Activated CD8-positive, alpha-beta T cell treated with anti-CD3 and anti-CD28 coated beads for 36 hours (primary cell): ENCODE measurements at regions not wholly inside any gene's neighbourhood (a gene's known extent, or its start where the extent isn't known, plus 50 kb on each side); places are given as distances from the start of the nearest gene placed in this dataset.

Source experiments
- ATAC-seq: fragments of 200-7000 bp; cut with Tn5 transposase; one replicate; pipeline ENCODE4 v1.10.0; 2021; ENCODE audit warnings: mild to moderate bottlenecking, moderate library complexity
- CTCF ChIA-PET: fragments of 350-600 bp; sonication (Branson Sonifier 250); formaldehyde crosslinking; loops from one replicate; lab custom pipeline; 2021; ENCODE audit warnings: antibody characterized with exemption; lab: Charles Lee
- POLR2A ChIA-PET: fragments of 350-600 bp; sonication (Branson Sonifier 250); formaldehyde crosslinking; loops from one replicate; lab custom pipeline; 2021; ENCODE audit warnings: antibody characterized with exemption; lab: Charles Lee
- DNase-seq: peaks from one replicate; pipeline ENCODE4 v3.0.0-alpha.2; 2020
- H3K27ac Mint-ChIP-seq: one replicate; pipeline ENCODE4 v1.8.0; 2021; ENCODE audit warnings: mild to moderate bottlenecking, mixed read lengths
- H3K27me3 Mint-ChIP-seq: one replicate; pipeline ENCODE4 v1.8.0; 2021; ENCODE audit warnings: mixed read lengths
- H3K36me3 Mint-ChIP-seq: one replicate; pipeline ENCODE4 v1.8.0; 2021; ENCODE audit warnings: low read depth, mixed read lengths
- H3K4me1 Mint-ChIP-seq: one replicate; pipeline ENCODE4 v1.8.0; 2021; ENCODE audit warnings: low read depth, mixed read lengths
- H3K4me3 Mint-ChIP-seq: one replicate; pipeline ENCODE4 v1.8.0; 2021; ENCODE audit warnings: mild to moderate bottlenecking, moderate library complexity, mixed read lengths
- H3K9me3 Mint-ChIP-seq: one replicate; pipeline ENCODE4 v1.8.0; 2021; ENCODE audit warnings: mixed read lengths
- CTCF ChIP-seq: fragments of 200-600 bp; IDR thresholded peaks from one replicate; pipeline ENCODE4 v1.8.0; 2022; ENCODE audit warnings: antibody characterized with exemption, mild to moderate bottlenecking
- intact Hi-C: fragments of 100-400 bp; cut with micrococcal nuclease; formaldehyde crosslinking; loops from one replicate; pipeline ENCODE4 v1.10.0; 2022

- Mint-ChIP-seq H3K9me3 (no peaks in the 10 kb centered on the region), H3K27ac (peak overlapping the region; percentile 83), H3K36me3 (peaks cover 54% of the 10 kb centered on the region), H3K27me3 (no peaks in the 10 kb centered on the region), H3K4me3 (no peak overlapping the region), H3K4me1 (peaks cover 61% of the 10 kb centered on the region)
- TF ChIP-seq CTCF, result no peak
- ChIA-PET CTCF (interaction anchor here (0.6 to 3.6 kb wide), 3 partner anchors 9 to 92 kb away, joined by 3 to 22 read pairs (median 3); a partner anchor contains a TSS), POLR2A (no interaction called here)
- DNase-seq (peak; percentile 42), ATAC-seq (peak; percentile 71)
- intact Hi-C loops, result no loop called here
Measured at GRCh38 chr18:46265196-46266156, 161.3 kb downstream of the HAUS1 start.

DNA sequence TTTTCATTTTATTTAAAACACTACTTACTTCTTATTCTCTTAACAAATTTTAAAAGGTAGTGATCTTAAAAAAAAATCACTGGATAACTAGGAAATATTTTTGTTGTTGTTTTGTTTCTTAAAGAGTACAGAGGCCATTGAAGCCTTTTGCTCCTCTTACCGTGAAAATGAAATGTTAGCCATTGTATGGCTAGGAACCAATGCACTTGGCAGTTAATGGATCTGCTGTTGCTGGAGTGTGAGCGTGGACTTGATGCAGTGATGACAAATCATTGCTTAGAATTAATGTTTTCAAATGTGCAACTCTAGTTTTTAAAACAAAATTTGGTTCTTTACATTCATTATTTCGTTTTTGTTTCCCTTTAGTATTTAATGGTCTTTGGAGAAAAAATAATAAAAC is 162.3 kb downstream of the HAUS1 start:
- peaks cover 51% of the 10 kb centered on the region for H3K36me3 Mint-ChIP-seq
- H3K27me3 Mint-ChIP-seq, result no peaks in the 10 kb centered on the region
- CTCF ChIA-PET, result interaction anchor here (1.2 to 3.6 kb wide), 3 partner anchors 15 to 119 kb away, joined by 3 to 22 read pairs (median 12); a partner anchor contains a TSS
- intact Hi-C loops, result no loop called here
- DNase-seq, result no peak
- peak overlapping the region; percentile 52 for H3K27ac Mint-ChIP-seq
- no peak for ATAC-seq
- no peaks in the 10 kb centered on the region for H3K9me3 Mint-ChIP-seq
- POLR2A ChIA-PET, result interaction anchor here (0.7 kb wide), 1 partner anchor 83 kb away, joined by 3 read pairs; no protein-coding TSS in a partner anchor
- peaks cover 57% of the 10 kb centered on the region for H3K4me1 Mint-ChIP-seq
- no peak overlapping the region for H3K4me3 Mint-ChIP-seq
- no peak for TF ChIP-seq CTCF

DNA sequence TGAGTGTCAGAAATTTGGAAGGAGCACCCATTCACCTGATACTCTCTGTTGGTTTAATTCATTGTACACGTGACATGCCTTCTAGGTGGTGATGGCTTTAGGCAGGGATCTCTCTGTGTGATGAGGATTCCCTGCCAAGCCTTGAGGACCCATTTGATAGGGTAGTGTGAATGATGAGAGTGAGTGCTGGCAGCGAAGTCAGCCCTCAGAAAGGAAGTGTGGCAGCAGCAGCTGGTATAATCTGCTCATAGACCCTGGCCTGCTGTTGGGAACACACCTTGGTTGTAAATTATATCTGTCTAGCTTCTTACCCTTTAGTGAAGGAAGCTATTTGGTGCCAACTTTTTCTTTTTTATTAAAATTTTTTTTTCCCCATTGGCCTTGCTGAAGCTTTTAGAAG is 164.5 kb downstream of the HAUS1 start:
- Mint-ChIP-seq H3K27me3 (no peaks in the 10 kb centered on the region), H3K4me3 (no peak overlapping the region), H3K27ac (peak overlapping the region; percentile 4), H3K36me3 (peaks cover 41% of the 10 kb centered on the region), H3K9me3 (no peaks in the 10 kb centered on the region), H3K4me1 (peaks cover 44% of the 10 kb centered on the region)
- DNase-seq (no peak), ATAC-seq (no peak)
- intact Hi-C loops, result no loop called here
- no peak for TF ChIP-seq CTCF
- ChIA-PET POLR2A (no interaction called here), CTCF (interaction anchor here (0.8 to 3.0 kb wide), 4 partner anchors 12 to 389 kb away, joined by 3 to 12 read pairs (median 7); a partner anchor contains a TSS)

DNA sequence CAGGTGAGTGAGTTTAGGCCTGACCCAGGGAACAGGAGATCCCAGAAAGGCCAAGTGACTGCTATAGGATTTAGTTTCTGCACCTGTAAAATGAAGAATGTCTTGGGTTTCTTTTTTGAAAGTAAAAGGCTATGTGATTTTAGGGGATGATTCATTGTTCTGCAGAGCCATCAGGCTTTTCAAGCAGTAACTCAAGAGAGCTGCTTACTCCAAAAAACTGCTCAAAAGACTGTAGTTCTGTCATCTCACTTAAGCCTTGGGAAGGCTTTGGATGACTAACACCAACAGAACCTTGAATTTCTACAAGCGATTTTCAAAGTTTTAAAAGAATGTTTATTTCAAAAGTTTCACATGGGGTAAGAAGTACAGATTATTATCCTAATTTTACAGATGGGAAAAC is 165.1 kb downstream of the HAUS1 start:
- H3K9me3 Mint-ChIP-seq, result no peaks in the 10 kb centered on the region

More for the DNA sequence above, 165.1 kb downstream of the HAUS1 start:
- peaks cover 41% of the 10 kb centered on the region for H3K4me1 Mint-ChIP-seq
- no peak overlapping the region for H3K4me3 Mint-ChIP-seq
- ATAC-seq (no peak), DNase-seq (no peak)
- H3K27ac Mint-ChIP-seq, result peak overlapping the region; percentile 19
- POLR2A ChIA-PET, result no interaction called here
- no peaks in the 10 kb centered on the region for H3K27me3 Mint-ChIP-seq
- no peak for TF ChIP-seq CTCF
- peaks cover 35% of the 10 kb centered on the region for H3K36me3 Mint-ChIP-seq
- intact Hi-C loops, result no loop called here
- CTCF ChIA-PET, result interaction anchor here (1.0 to 3.0 kb wide), 3 partner anchors 12 to 389 kb away, joined by 3 to 12 read pairs (median 11); a partner anchor contains a TSS
